Activated gamma-delta T cell (primary cell): ENCODE measurements at regions not wholly inside any gene's neighbourhood (a gene's known extent, or its start where the extent isn't known, plus 50 kb on each side); places are given as distances from the start of the nearest gene placed in this dataset.

Experiments used
- DNase-seq: peaks from one replicate; lab custom pipeline; 2025; lab: John Stamatoyannopoulos, UW

DNA sequence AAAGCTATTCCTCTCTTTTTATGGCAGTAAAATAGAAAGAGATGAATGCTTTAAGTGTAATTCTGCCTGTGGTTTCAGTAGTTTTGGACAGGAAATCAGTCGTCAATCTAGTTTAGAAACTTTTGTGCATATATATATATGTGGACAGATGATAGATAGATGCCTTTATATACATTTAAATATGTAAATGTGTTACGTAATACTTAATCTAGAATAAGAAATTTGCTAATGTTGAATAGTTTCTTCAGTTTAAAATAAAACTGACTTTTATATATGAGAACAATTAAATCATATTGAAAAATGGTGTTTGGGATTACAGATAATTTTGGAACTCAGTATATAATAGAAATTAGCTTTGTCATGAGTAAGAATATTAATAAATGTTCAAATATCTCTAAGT, 1165.7 kb upstream of the NCAM2 start:
- no peak for DNase-seq

- no peak for DNase-seq
These were observed 1165.1 kb upstream of the NCAM2 start for GRCh38 chr21:19833082-19833481.

- DNase-seq = no peak
These were observed 1155.6 kb upstream of the NCAM2 start for GRCh38 chr21:19842601-19843000.

- DNase-seq = no peak
These were observed 1153.9 kb upstream of the NCAM2 start for GRCh38 chr21:19844334-19844733.

GRCh38 chr21:19850157-19850556, 1148.1 kb upstream of the NCAM2 start:
- no peak for DNase-seq

DNA sequence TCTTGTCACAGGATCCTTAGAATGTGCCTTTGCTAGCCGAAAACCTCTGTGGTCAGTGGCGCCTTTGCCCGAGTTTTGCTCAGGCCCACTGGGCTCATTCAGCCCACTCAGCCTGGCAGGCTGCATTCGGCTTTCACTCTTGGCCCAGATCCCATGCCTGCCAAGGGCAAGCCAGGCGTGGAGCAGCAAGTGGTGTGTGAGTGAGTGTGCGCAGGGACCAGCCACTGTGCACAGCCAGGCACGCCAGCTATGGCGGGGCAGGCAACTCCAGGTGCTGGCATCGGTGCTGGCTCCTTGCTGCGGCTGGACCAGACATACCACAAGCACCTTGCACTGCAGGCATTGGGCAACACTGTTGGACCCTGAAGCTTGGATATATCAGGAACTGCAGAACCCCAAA, 1145.1 kb upstream of the NCAM2 start:
- DNase-seq = no peak

DNA sequence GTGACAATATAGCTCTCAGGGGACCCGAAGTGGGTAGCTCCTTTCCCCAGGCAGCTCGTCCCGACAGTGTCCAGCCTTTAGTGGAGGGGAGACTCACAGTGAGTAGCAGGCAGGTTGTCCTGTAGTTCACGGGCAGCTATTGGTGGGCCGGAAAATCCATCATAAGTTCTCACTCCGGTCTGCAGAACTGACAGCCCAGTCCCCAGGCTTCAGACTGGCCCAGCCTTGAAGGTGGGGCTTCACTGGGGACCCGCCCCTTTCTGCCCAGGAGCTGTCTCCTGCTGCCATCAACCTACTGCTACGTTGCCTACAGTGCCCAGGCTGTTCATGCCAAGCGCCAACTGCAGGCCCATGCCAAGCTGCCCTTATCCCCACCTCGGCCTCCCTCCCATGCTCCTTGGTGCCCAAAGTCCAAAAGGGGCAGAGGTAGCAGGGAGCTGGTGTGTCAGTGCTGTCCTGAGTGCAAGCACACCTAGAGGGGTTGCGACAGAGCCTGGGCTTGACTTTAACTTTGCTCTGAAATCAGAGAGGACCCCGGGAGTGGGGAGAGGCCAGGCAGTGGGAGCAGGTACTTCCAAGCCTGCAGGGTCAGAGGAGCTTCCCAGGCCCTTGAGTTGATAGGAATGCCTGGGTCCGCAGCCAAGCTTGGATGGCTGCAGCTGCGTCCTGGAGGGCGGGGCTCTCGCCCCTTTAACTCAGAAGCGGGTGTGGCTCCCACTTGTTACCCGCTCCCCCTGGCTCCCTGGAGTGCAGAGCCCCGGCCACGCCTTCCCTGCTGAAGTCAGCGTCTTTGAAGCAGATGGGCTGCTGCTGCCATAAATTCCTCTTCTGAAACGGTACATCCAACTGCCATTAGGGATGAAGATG, 1144.3 kb upstream of the NCAM2 start:
- DNase-seq = no peak

DNA sequence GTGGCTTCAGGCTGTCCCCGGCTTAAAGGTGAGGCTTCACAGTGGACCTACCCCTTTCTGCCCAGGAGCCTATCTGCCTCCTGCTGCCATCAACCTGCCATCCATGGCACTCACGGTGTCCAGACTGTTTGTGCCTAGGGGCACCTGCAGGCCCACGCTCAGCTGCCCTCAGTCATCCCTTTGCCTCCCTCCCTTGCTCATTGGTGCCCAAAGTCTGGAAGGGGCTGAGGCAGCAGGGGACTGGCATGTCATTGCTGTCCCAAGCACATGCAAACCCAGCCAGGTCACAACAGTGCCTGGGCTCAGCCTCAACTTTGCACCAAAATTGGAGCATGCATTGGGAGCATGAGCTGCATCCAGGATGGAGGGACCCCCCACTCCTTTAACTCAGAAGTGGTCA, 1142.7 kb upstream of the NCAM2 start:
- DNase-seq = no peak

GRCh38 chr21:19864476-19864875, 1133.7 kb upstream of the NCAM2 start:
- DNase-seq = no peak

GRCh38 chr21:19870682-19871081, 1127.5 kb upstream of the NCAM2 start:
- DNase-seq = no peak

GRCh38 chr21:19874521-19874920, 1123.7 kb upstream of the NCAM2 start:
- no peak for DNase-seq

DNA sequence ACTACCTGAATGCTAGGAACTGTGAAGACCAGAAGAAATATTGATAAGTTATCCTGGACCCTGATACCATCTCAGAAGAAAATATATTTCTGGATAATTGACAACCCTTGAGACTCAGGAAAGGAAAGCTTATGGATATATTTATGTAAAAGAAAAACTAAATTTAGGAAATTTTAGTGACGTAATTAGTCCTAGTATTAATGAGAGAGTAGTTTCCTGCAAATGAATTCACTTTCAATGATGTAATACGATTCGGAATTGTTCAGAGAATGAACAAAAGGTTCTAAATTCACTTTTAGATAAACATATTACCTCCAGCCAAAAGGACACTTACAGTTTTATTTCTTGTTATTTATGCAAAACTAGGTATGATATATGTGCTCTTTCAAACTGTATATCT, 1120.1 kb upstream of the NCAM2 start:
- DNase-seq = no peak

DNA sequence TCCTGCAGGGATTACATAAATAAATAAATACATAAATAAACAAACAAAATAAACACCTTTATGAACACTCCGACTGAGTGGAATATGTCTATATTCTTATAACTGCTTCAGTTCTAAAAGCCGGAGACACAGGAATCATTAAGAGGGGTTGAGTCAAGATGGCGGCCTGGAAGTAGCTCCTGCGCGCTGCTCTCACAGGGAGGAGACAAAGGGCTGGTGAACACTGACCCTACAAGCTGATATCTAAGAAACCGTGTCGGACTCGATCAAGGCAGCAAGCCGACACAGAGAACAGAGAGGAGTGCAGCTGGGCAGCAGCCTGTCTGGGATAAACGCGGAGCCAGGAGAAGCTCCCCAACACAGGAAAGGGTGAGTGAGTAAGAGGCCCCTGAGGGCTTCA, 1098.6 kb upstream of the NCAM2 start:
- DNase-seq = no peak

- no peak for DNase-seq
These were observed 1098.1 kb upstream of the NCAM2 start for GRCh38 chr21:19900149-19900548.

GRCh38 chr21:19908390-19908789, 1089.8 kb upstream of the NCAM2 start:
- no peak for DNase-seq

DNA sequence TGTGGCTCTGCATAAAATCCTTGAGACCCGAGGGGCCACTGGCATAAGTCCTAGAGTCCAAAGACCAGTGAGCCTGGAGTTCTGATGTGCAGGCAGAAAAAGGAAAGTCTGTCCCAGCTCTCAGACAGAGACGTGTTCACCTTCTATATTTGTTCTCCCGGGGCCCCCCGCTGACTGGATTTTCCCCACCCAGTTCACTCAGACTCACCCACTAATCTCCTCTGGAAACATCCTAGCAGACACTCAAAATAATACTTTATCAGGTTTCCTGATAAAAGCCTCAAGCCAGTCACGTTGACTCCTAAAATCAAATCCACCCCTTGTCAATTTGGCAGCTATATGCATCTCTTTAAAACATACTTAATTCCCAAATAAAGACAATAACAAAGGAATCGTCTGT, 1084.2 kb upstream of the NCAM2 start:
- DNase-seq = no peak

DNA sequence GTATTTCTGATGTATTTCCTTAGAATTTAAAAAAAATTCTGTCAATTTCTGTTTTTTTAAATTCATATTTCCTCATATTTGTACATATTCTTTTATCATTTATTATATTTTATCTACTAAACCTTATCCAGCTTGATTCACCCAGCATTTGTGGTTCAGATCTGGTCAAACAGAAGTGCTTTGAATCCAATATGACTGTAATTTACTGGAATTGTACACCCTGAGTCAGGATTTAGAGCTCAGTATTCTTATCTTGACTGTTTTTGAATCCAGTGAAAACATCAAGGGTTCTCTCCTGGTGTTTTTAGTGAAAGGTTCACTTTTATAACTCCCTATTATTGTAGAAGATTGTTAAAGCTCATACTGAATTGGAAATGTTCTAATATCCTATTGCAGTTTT, 1077.0 kb upstream of the NCAM2 start:
- no peak for DNase-seq

DNA sequence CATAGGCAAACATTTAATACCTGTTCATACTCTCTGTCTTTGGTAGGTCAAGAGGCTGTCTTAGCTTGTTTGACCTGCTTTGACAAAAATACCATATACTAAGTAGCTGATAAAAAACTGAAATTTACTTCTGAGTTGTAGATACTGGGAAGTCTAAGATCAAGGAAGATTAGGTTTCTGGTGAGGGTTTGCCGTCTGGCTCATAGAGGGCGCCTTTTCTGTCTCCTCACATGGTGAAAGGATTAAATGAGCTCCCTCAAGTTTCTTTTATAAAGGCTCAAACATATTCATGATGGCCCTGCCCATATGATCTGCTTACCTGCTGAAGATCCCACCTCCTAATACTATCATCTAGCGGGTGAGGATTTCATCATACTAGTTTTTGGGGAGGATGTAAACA, 1076.1 kb upstream of the NCAM2 start:
- DNase-seq = no peak

- DNase-seq = no peak
These were observed 1062.7 kb upstream of the NCAM2 start for GRCh38 chr21:19935467-19935866.

GRCh38 chr21:19937619-19938018, 1060.6 kb upstream of the NCAM2 start:
- DNase-seq = no peak

DNA sequence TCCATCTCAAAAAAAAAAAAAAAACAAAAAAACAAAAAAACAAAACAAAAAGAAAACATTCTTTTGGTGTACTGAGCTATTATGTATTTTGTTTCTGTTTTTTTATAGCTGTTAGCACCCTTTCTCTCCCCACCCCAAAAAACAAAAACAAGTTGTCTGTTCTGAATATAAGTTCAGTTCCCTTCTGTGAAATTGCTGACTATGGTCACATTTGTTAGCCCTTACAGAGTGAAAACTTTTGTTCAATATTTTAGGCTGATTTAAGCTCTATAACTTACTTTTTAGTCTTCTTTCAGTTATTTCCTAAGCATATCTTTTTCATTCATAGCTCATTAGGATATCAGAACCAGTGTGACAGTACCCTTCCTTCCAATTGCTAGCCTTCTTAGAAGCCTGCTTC, 1056.6 kb upstream of the NCAM2 start:
- DNase-seq = no peak

DNA sequence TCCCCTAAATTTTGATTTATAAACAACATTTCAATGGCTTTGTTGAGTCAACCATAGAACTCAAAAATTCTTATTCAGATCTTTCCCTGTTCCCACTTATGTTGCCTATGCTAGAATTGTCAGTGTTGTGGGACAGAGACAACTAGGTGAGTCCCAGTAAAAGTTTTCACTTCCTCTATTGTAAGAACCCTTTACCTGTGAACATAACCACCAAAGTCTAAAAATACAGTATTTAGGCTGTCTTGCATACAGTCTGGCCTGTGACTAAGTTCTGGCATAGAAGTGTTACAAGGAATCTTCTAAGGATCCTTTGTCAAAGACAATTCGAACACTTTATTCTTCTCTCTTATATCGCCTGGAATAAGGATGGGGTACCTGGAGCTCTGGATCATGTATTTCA, 1047.9 kb upstream of the NCAM2 start:
- no peak for DNase-seq

- DNase-seq = no peak
These were observed 1029.1 kb upstream of the NCAM2 start for GRCh38 chr21:19969156-19969555.

GRCh38 chr21:19981938-19982337, 1016.3 kb upstream of the NCAM2 start:
- no peak for DNase-seq
